GM18861 (cell line): ENCODE measurements at regions not wholly inside any gene's neighbourhood (a gene's known extent, or its start where the extent isn't known, plus 50 kb on each side); places are given as distances from the start of the nearest gene placed in this dataset.
"Not testable (repeated sequence)": the region's sequence is repeated elsewhere in the genome, so short reads cannot be mapped to it uniquely, and the experiment has no call there.

Source experiments
- ATAC-seq: cut with Tn5 transposase; IDR thresholded peaks from one replicate; pipeline ENCODE4 v1.9.1; 2021; ENCODE audit not compliant: unreplicated experiment

- ATAC-seq = no peak
Measured at GRCh38 chr6:120273411-120273810, 923.9 kb upstream of the MAN1A1 start.

DNA sequence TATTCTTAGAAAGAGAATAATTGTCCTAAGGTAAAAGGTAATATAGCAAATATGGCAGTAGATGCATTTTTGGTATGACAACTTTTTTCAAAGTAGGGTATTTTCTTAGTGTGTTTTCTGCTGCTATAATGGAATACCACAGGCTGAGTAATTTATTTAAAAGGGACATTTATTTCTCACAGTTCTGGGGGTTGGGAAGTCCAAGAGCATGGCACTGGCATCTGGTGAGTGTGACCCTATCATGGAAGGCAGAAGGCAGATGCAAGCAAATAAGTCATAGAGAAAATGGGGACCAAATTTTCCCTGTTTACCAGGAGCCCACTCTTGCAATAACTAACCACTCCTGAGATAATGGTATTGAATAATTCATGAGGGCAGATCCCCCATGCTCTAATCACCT lies 922.5 kb upstream of the MAN1A1 start:
- ATAC-seq = no peak

- ATAC-seq = not testable (repeated sequence)
Measured at GRCh38 chr6:120268256-120268655, 918.7 kb upstream of the MAN1A1 start.

DNA sequence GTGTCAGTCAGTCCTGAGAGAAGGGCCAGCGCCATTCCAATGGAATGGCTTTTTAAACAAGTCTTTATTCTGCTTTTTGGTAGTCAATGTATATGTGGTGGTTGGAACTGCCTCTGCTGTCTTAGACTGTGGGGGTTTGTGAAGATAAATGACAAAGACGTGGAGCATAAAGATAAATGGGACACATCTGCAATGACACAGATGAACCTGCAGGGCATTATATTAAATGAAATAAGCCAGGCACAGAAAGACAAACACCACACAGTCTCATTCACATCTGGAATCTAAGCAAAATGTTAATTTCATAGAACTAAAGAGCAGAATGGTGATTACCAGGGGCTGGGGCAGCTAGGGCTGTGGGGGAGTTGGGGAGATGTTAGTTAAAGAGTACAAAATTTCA lies 912.8 kb upstream of the MAN1A1 start:
- ATAC-seq = no peak

- no peak for ATAC-seq
Measured at GRCh38 chr6:120260636-120261035, 911.1 kb upstream of the MAN1A1 start.

- no peak for ATAC-seq
Measured at GRCh38 chr6:120254651-120255050, 905.1 kb upstream of the MAN1A1 start.

- ATAC-seq = no peak
Measured at GRCh38 chr6:120248451-120248850, 898.9 kb upstream of the MAN1A1 start.

DNA sequence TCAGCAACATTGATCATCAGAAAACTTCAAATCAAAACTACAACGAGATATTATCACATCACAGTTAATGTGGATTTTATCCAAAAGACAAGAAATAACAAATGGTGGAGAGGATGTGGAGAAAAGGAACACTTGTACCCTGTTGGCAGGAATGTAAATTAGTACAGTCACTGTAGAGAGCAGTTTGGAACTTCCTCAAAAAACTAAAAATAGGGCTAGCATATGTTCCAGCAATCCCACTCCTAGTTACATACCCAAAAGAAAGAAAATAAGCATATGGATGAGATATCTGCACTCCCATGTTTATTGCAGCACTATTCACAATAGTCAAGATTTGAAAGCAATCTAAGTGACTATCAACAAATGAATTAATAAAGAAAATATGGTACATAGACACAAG lies 887.7 kb upstream of the MAN1A1 start:
- no peak for ATAC-seq

GRCh38 chr6:120230008-120230407 lies 880.4 kb upstream of the MAN1A1 start:
- no peak for ATAC-seq

- ATAC-seq = no peak
Measured at GRCh38 chr6:120228297-120228696, 878.7 kb upstream of the MAN1A1 start.

DNA sequence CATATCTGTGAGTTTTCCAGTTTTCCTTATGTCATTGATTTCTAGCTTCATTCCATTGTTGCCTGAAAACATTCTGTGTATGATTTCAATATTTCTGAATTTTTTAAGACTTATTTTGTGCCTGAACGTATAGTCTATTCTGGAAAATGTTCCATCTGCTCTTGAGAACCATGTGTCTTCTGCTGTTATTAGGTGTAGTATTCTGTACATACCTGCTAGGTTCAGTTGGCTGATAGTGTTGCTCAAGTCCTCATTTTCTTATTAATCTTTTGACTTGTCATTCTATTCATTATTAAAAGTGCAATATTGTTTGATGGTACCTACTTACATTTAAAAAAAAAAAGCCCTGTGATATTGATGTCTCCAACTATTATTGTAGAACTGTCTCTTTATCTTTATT lies 869.8 kb upstream of the MAN1A1 start:
- ATAC-seq = no peak

DNA sequence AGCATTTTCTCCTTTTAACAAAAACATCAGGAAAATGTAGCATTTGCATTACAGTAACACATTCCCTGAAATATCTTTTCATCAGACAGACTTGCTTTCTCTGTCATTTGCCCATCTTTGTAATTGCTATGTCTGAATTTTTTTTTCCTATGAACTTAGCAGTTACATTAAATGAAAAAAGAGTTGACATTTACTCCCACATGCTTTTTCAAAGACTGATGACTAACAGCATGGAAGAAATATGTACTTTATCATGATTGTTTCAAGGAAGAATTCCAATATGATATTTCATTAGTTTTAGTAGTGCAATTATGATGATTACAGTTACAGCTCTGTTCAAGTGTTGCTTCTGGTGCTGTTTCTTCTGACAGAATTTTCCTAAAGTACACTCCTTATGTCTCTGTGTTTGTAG lies 864.5 kb upstream of the MAN1A1 start:
- ATAC-seq = no peak

DNA sequence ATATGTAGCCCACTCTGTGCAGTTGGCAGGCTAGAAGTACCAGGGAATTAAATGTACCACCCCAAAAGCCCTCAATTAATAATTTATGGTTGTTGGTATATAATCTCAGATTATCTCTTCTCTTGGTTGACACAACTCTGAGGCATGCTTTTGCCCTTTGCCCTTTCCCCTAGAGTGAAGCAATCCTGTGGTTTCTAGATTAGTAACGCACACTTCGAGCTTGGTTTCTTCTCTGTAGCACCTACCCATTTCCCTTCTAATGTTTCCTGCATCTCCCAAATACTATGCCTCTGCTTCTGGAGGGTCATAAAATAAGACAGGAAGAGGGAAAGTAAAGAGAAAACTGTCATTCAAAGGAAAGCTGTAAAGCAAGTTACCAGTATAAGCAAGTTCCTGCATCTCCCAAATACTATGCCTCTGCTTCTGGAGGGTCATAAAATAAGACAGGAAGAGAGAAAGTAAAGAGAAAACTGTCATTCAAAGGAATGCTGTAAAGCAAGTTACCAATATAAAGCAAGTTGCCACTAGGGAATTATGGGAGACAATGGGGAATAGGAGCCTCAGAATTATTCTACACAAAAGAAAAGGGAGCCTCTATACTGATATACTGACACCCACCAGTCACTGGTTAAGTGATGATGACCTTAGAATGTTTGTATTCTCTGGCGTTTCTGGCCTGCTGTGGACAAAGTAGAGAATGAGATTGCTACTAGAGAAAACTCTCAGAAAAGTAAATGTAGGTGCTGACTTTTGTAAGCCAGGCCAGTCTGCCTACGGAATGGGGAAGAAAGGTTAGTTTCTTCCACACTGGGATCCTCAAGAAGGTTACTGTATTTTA lies 862.6 kb upstream of the MAN1A1 start:
- ATAC-seq = no peak

GRCh38 chr6:120202878-120203277 lies 853.3 kb upstream of the MAN1A1 start:
- no peak for ATAC-seq

- no peak for ATAC-seq
Measured at GRCh38 chr6:120200853-120201252, 851.3 kb upstream of the MAN1A1 start.

GRCh38 chr6:120198033-120198432 lies 848.5 kb upstream of the MAN1A1 start:
- no peak for ATAC-seq

GRCh38 chr6:120186080-120186479 lies 836.5 kb upstream of the MAN1A1 start:
- no peak for ATAC-seq

DNA sequence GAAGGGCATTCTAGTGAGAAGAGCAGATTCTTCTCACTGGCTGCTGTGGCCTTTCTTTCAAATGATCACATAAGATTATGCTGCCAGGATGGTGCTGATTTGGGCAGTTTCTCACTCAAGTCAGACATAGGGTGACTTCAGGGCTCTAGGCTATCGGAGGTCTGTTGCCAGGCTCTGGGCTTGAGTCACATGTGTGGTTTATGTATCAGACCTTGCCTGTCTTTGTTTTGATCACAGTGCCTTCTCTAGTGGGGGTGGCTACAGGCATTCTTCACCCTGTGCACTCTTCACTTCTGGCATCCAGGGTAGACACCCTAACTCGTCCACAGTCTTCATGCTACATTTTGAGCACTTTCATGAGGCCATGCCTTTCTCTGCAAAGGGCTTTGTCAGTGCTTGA lies 823.7 kb upstream of the MAN1A1 start:
- no peak for ATAC-seq

DNA sequence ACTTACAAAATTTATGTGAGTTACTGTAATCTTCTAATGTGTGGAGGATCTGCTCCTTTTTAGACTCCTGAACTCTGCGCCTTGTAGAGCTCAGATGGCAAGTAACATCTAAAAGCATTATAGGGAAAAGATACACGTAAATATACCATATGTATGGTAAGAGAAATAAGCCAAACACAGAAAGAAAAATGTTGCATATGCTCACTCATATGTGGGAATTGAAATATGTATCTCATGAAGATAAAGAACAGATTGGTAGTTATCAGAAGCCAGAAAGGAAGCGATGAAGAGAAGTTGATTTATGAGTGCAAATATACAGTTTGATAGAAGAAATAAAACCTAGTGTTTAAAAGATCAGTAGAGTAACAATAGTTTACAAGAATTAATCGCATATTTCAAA lies 815.0 kb upstream of the MAN1A1 start:
- no peak for ATAC-seq

GRCh38 chr6:120157873-120158272 lies 808.3 kb upstream of the MAN1A1 start:
- ATAC-seq = no peak

DNA sequence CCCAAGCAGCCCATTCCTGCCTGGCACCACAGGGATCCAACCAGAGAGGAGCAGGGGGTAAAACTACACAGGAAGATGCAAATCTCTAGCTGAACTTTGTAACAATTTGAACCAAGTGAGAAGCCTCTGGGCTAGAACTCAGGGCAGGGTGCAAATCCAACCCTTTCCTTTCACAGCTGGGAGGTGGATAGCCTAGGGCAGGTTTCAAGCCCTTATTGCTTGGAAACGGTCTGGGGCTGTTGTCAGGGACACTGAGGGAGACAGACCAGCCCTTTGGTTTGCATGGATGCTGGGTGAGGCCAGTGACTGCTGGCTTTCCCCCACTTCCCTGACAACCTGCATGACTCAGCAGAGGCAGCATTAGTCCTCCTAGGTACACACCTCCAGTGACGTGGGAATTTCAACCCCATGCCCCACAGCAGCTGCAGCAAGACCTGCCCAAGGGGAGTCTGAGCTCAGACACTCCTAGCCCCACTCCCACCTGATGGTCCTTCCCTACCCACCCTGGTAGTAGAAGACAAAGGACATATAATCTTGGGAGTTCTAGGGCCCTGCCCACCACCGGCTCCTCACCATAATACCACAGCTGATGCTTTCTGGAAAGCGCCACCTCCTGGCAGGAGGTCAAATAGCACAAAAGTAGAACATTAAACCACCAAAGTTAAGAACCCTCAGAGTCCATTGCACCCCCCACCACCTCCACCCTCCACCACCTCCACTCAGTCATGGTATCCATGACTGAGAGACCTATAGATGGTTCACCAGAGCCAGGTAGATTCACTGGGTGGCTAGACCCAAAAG lies 797.7 kb upstream of the MAN1A1 start:
- no peak for ATAC-seq

DNA sequence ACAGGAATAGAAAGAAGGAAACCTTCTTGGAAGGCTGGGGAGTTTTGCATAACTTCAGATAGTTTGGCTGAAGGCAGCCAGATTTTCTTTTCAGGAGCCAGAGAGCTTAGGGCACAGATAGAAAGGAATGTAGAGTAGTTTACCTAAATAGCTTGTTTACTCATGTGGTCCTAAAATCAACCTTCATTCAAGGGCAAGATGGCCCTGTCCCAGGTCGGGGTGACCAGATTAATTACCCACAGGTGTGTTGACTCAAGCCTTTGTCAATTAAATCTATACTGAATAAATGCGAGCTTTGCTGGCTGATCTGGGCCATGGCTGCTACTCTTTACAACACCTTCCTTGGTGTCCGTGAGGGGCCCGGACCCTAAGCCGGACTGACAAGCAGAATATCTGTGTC lies 792.0 kb upstream of the MAN1A1 start:
- no peak for ATAC-seq
